ENCODE measurements at regions not wholly inside any gene's neighbourhood (a gene's known extent, or its start where the extent isn't known, plus 50 kb on each side); places are given as distances from the start of the nearest gene placed in this dataset.

- Histone ChIP-seq H3K4me3 (no peak overlapping the region), H3K9me3 (no peaks in the 10 kb centered on the region), H3K36me3 (ENCODE audit: low read depth) (no peaks in the 10 kb centered on the region), H3K4me1 (ENCODE audit: low read depth) (no peaks in the 10 kb centered on the region)
- ATAC-seq, result no peak
- TF ChIP-seq CTCF (IDR thresholded peaks at IDR 0.05), result no peak
- DNase-seq, result no peak
- intact Hi-C loops (cut with DNase I, micrococcal nuclease), result no loop called here
Measured at GRCh38 chr6:19320111-19320581, 517.0 kb upstream of the ID4 start.

GRCh38 chr6:19322691-19323485 is 514.3 kb upstream of the ID4 start:
- no peak for TF ChIP-seq CTCF (IDR thresholded peaks at IDR 0.05)
- intact Hi-C loops (cut with DNase I, micrococcal nuclease), result no loop called here

GRCh38 chr6:19324376-19324775 is 512.8 kb upstream of the ID4 start:
- intact Hi-C loops (cut with DNase I, micrococcal nuclease), result no loop called here
- Histone ChIP-seq H3K36me3 (ENCODE audit: low read depth) (no peaks in the 10 kb centered on the region), H3K4me3 (no peak overlapping the region), H3K4me1 (ENCODE audit: low read depth) (no peaks in the 10 kb centered on the region), H3K9me3 (no peaks in the 10 kb centered on the region)
- DNase-seq, result no peak
- no peak for TF ChIP-seq CTCF (IDR thresholded peaks at IDR 0.05)
- ATAC-seq, result no peak

More at GRCh38 chr6:19322691-19323485, 514.3 kb upstream of the ID4 start:
- no peak for ATAC-seq
- no peak for DNase-seq
- Histone ChIP-seq H3K4me3 (no peak overlapping the region), H3K4me1 (ENCODE audit: low read depth) (no peaks in the 10 kb centered on the region), H3K36me3 (ENCODE audit: low read depth) (no peaks in the 10 kb centered on the region), H3K9me3 (no peaks in the 10 kb centered on the region)

GRCh38 chr6:19325335-19325789 is 511.8 kb upstream of the ID4 start:
- Histone ChIP-seq H3K4me3 (no peak overlapping the region), H3K4me1 (ENCODE audit: low read depth) (no peaks in the 10 kb centered on the region), H3K36me3 (ENCODE audit: low read depth) (no peaks in the 10 kb centered on the region), H3K9me3 (no peaks in the 10 kb centered on the region)
- intact Hi-C loops (cut with DNase I, micrococcal nuclease), result no loop called here
- DNase-seq, result no peak
- no peak for TF ChIP-seq CTCF (IDR thresholded peaks at IDR 0.05)
- no peak for ATAC-seq

GRCh38 chr6:19327241-19327640 is 509.9 kb upstream of the ID4 start:
- intact Hi-C loops (cut with DNase I, micrococcal nuclease), result no loop called here
- H3K36me3 ChIP-seq (ENCODE audit: low read depth), result no peaks in the 10 kb centered on the region
- no peak overlapping the region for H3K4me3 ChIP-seq
- no peak for TF ChIP-seq CTCF (IDR thresholded peaks at IDR 0.05)
- no peaks in the 10 kb centered on the region for H3K4me1 ChIP-seq (ENCODE audit: low read depth)
- no peak for ATAC-seq
- no peaks in the 10 kb centered on the region for H3K9me3 ChIP-seq
- no peak for DNase-seq
